GM19452 (cell line): ENCODE measurements at regions not wholly inside any gene's neighbourhood (a gene's known extent, or its start where the extent isn't known, plus 50 kb on each side); places are given as distances from the start of the nearest gene placed in this dataset.

Experiments used
- ATAC-seq: cut with Tn5 transposase; IDR thresholded peaks from one replicate; pipeline ENCODE4 v1.9.1; 2021; ENCODE audit not compliant: unreplicated experiment

GRCh38 chr14:35989736-35990135, 163.6 kb downstream of the BRMS1L start:
- no peak for ATAC-seq

- no peak for ATAC-seq
These were observed 163.0 kb downstream of the BRMS1L start for GRCh38 chr14:35988972-35989690.

GRCh38 chr14:35988550-35988949, 162.4 kb downstream of the BRMS1L start:
- ATAC-seq = no peak

- ATAC-seq = no peak
These were observed 161.6 kb downstream of the BRMS1L start for GRCh38 chr14:35987731-35988130.

GRCh38 chr14:35986219-35986573, 160.1 kb downstream of the BRMS1L start:
- peak; percentile 74 for ATAC-seq

- ATAC-seq = peak; percentile 50
These were observed 159.5 kb downstream of the BRMS1L start for GRCh38 chr14:35985474-35986218.

GRCh38 chr14:35979531-35979930, 153.4 kb downstream of the BRMS1L start:
- ATAC-seq = no peak

- ATAC-seq = no peak
These were observed 152.4 kb downstream of the BRMS1L start for GRCh38 chr14:35978561-35978960.

GRCh38 chr14:35975814-35976213, 149.7 kb downstream of the BRMS1L start:
- ATAC-seq = no peak

- ATAC-seq = no peak
These were observed 147.6 kb downstream of the BRMS1L start for GRCh38 chr14:35973770-35974169.

GRCh38 chr14:35971965-35972630, 146.0 kb downstream of the BRMS1L start:
- ATAC-seq = no peak

- ATAC-seq = no peak
These were observed 143.2 kb downstream of the BRMS1L start for GRCh38 chr14:35969310-35969709.

- no peak for ATAC-seq
These were observed 139.3 kb downstream of the BRMS1L start for GRCh38 chr14:35965400-35965799.

- ATAC-seq = no peak
These were observed 138.7 kb downstream of the BRMS1L start for GRCh38 chr14:35964697-35965286.

- ATAC-seq = no peak
These were observed 137.1 kb downstream of the BRMS1L start for GRCh38 chr14:35963209-35963608.

- no peak for ATAC-seq
These were observed 135.6 kb downstream of the BRMS1L start for GRCh38 chr14:35961697-35962274.

GRCh38 chr14:35959835-35960234, 133.7 kb downstream of the BRMS1L start:
- no peak for ATAC-seq

GRCh38 chr14:35958499-35958898, 132.4 kb downstream of the BRMS1L start:
- no peak for ATAC-seq

GRCh38 chr14:35956376-35957085, 130.4 kb downstream of the BRMS1L start:
- ATAC-seq = no peak

- no peak for ATAC-seq
These were observed 126.4 kb downstream of the BRMS1L start for GRCh38 chr14:35952584-35952983.
